ENCODE measurements at regions not wholly inside any gene's neighbourhood (a gene's known extent, or its start where the extent isn't known, plus 50 kb on each side); places are given as distances from the start of the nearest gene placed in this dataset.

GRCh38 chr4:18441203-18441590 lies 419.6 kb upstream of the LCORL start:
- TF ChIP-seq CBX3 (IDR thresholded peaks at IDR 0.05; ENCODE audit: borderline replicate concordance, low read depth), result no peak
- no peak for TF ChIP-seq POLR2A (IDR thresholded peaks at IDR 0.05; ENCODE audit: low read depth, low read length)
- no peak for TF ChIP-seq SKIL (IDR thresholded peaks at IDR 0.05; ENCODE audit: low read depth, poor library complexity, severe bottlenecking)
- no peak for TF ChIP-seq CTCF (IDR thresholded peaks at IDR 0.05 in 2 of 3, conservative IDR thresholded peaks at IDR 0.05 in 1 of 3; ENCODE audit: control insufficient read depth in 2 of 3, extremely low read depth in 1 of 3, insufficient read depth in 1 of 3, low read depth in 3 of 3, low read length in 3 of 3)
- no peak for TF ChIP-seq PKNOX1 (IDR thresholded peaks at IDR 0.05)
- no peak for TF ChIP-seq POLR2AphosphoS5 (IDR thresholded peaks at IDR 0.05; ENCODE audit: low read length)
- no peak for TF ChIP-seq NFIC (IDR thresholded peaks at IDR 0.05; ENCODE audit: low read depth, low read length)

All from GM12878 (cell line).